ENCODE measurements at regions not wholly inside any gene's neighbourhood (a gene's known extent, or its start where the extent isn't known, plus 50 kb on each side); places are given as distances from the start of the nearest gene placed in this dataset.

- Histone ChIP-seq H3K27me3 (no peaks in the 10 kb centered on the region), H3K4me1 (no peaks in the 10 kb centered on the region), H3K36me3 (no peaks in the 10 kb centered on the region), H3K9me3 (no peaks in the 10 kb centered on the region), H3K27ac (no peak overlapping the region), H3K4me3 (no peak overlapping the region)
- no peak for DNase-seq (ENCODE audit: low spot score in 2 of 2)
- TF ChIP-seq EP300 (IDR thresholded peaks at IDR 0.05) (no peak), POLR2A (IDR thresholded peaks at IDR 0.05) (no peak), CTCF (IDR thresholded peaks at IDR 0.05) (no peak)
- WGBS, 2 donors: 43 to 44% methylated on average over 3 of the region's 3 CpGs
Measured at GRCh38 chr5:85671223-85671970, 946.3 kb upstream of the COX7C start.

- DNase-seq (ENCODE audit: low spot score in 2 of 2): no peak
- Histone ChIP-seq H3K27me3 (no peaks in the 10 kb centered on the region), H3K4me1 (no peaks in the 10 kb centered on the region), H3K27ac (no peak overlapping the region), H3K4me3 (no peak overlapping the region), H3K36me3 (no peaks in the 10 kb centered on the region), H3K9me3 (no peaks in the 10 kb centered on the region)
- WGBS, 2 donors: 65 to 78% methylated on average over 2 of the region's 2 CpGs
- TF ChIP-seq POLR2A (IDR thresholded peaks at IDR 0.05): no peak
- TF ChIP-seq EP300 (IDR thresholded peaks at IDR 0.05): no peak
- no peak for TF ChIP-seq CTCF (IDR thresholded peaks at IDR 0.05)
Measured at GRCh38 chr5:85681871-85682270, 935.9 kb upstream of the COX7C start.

- Histone ChIP-seq H3K4me3 (no peak overlapping the region), H3K4me1 (no peaks in the 10 kb centered on the region), H3K27ac (no peak overlapping the region), H3K36me3 (no peaks in the 10 kb centered on the region), H3K9me3 (no peaks in the 10 kb centered on the region), H3K27me3 (no peaks in the 10 kb centered on the region)
- WGBS, 2 donors: 68 to 94% methylated on average over 4 of the region's 4 CpGs
- TF ChIP-seq POLR2A (IDR thresholded peaks at IDR 0.05) (no peak), CTCF (IDR thresholded peaks at IDR 0.05) (no peak), EP300 (IDR thresholded peaks at IDR 0.05) (no peak)
- DNase-seq (ENCODE audit: low spot score in 2 of 2): no peak
Measured at GRCh38 chr5:85684351-85684750, 933.4 kb upstream of the COX7C start.

GRCh38 chr5:85703296-85703695 is 914.4 kb upstream of the COX7C start:
- Histone ChIP-seq H3K9me3 (no peaks in the 10 kb centered on the region), H3K27ac (no peak overlapping the region), H3K27me3 (no peaks in the 10 kb centered on the region), H3K36me3 (no peaks in the 10 kb centered on the region), H3K4me3 (no peak overlapping the region), H3K4me1 (no peaks in the 10 kb centered on the region)
- no peak for TF ChIP-seq POLR2A (IDR thresholded peaks at IDR 0.05)
- TF ChIP-seq CTCF (IDR thresholded peaks at IDR 0.05): no peak
- TF ChIP-seq EP300 (IDR thresholded peaks at IDR 0.05): no peak
- DNase-seq (ENCODE audit: low spot score in 2 of 2): no peak
- WGBS, 2 donors: 91 to 94% methylated on average over 1 of the region's 1 CpG

- Histone ChIP-seq H3K27me3 (no peaks in the 10 kb centered on the region), H3K9me3 (no peaks in the 10 kb centered on the region), H3K4me3 (no peak overlapping the region), H3K4me1 (no peaks in the 10 kb centered on the region), H3K27ac (no peak overlapping the region), H3K36me3 (no peaks in the 10 kb centered on the region)
- WGBS, 2 donors: 31 to 36% methylated on average over 1 of the region's 1 CpG
- no peak for DNase-seq (ENCODE audit: low spot score in 2 of 2)
- TF ChIP-seq EP300 (IDR thresholded peaks at IDR 0.05) (no peak), CTCF (IDR thresholded peaks at IDR 0.05) (no peak), POLR2A (IDR thresholded peaks at IDR 0.05) (no peak)
Measured at GRCh38 chr5:85709728-85710127, 908.0 kb upstream of the COX7C start.
